CD4-positive, alpha-beta T cell (primary cell): ENCODE measurements at regions not wholly inside any gene's neighbourhood (a gene's known extent, or its start where the extent isn't known, plus 50 kb on each side); places are given as distances from the start of the nearest gene placed in this dataset.

Experiments
- ATAC-seq: fragments of 200-7000 bp; cut with Tn5 transposase; one replicate; pipeline ENCODE4 v1.10.0; 2022; ENCODE audit warnings: mild to moderate bottlenecking; ENCODE audit not compliant: poor library complexity
- CTCF ChIA-PET: fragments of 350-600 bp; sonication (Branson Sonifier 250); formaldehyde crosslinking; loops from one replicate; lab custom pipeline; 2021; ENCODE audit warnings: antibody characterized with exemption, inconsistent platforms; lab: Charles Lee
- POLR2A ChIA-PET: fragments of 350-600 bp; sonication (Branson Sonifier 250); formaldehyde crosslinking; loops from one replicate; lab custom pipeline; 2021; ENCODE audit warnings: antibody characterized with exemption, inconsistent platforms; lab: Charles Lee
- DNase-seq, 14 experiments: peaks; one replicate each; pipeline ENCODE4 v3.0.0-alpha.2; 2013 to 2020; ENCODE audit warnings: mixed read lengths in 2 of 14
- H3K27ac ChIP-seq, 2 donors: one replicate each; pipeline versions ENCODE4 v1.5.1 to v1.7.0; 2013; ENCODE audit warnings: low read length in 2 of 2, low read depth in 1 of 2, mild to moderate bottlenecking in 1 of 2
- H3K27me3 ChIP-seq, 2 experiments: 1 replicate in 1 of 2; 2 replicates in 1 of 2; pipeline versions ENCODE4 v1.6.1 to v1.7.0; 2013; ENCODE audit warnings: low read length in 2 of 2, control low read depth in 1 of 2, mild to moderate bottlenecking in 1 of 2, moderate library complexity in 1 of 2; ENCODE audit not compliant: insufficient read depth in 2 of 2, control insufficient read depth in 1 of 2
- H3K36me3 ChIP-seq: one replicate; pipeline ENCODE4 v1.6.1; 2013; ENCODE audit warnings: low read length, control low read depth; ENCODE audit not compliant: insufficient read depth
- H3K4me1 ChIP-seq: one replicate; pipeline ENCODE4 v1.6.1; 2013; ENCODE audit warnings: low read length, control low read depth; ENCODE audit not compliant: insufficient read depth
- H3K4me3 ChIP-seq: one replicate; pipeline ENCODE4 v1.5.1; 2013; ENCODE audit warnings: mild to moderate bottlenecking, low read length, moderate library complexity
- H3K9me3 ChIP-seq, 2 experiments: 1 replicate in 1 of 2; 2 replicates in 1 of 2; pipeline versions ENCODE4 v1.6.1 to v1.7.0; 2013; ENCODE audit warnings: low read length in 2 of 2, mild to moderate bottlenecking in 2 of 2, control low read depth in 1 of 2, moderate library complexity in 1 of 2; ENCODE audit not compliant: control insufficient read depth in 1 of 2, insufficient read depth in 1 of 2
- H3K27ac Mint-ChIP-seq: one replicate; pipeline ENCODE4 v1.8.0; 2020; ENCODE audit warnings: mixed read lengths
- H3K27me3 Mint-ChIP-seq: one replicate; pipeline ENCODE4 v1.8.0; 2021; ENCODE audit warnings: mixed read lengths
- H3K36me3 Mint-ChIP-seq: one replicate; pipeline ENCODE4 v1.8.0; 2021; ENCODE audit warnings: low read depth, mixed read lengths
- H3K4me1 Mint-ChIP-seq: one replicate; pipeline ENCODE4 v1.8.0; 2021; ENCODE audit warnings: low read depth, mixed read lengths
- H3K4me3 Mint-ChIP-seq: one replicate; pipeline ENCODE4 v1.8.0; 2020; ENCODE audit warnings: mild to moderate bottlenecking, mixed read lengths
- H3K9me3 Mint-ChIP-seq: one replicate; pipeline ENCODE4 v1.8.0; 2020; ENCODE audit warnings: mixed read lengths
- CTCF ChIP-seq: fragments of 200-600 bp; IDR thresholded peaks from one replicate; pipeline ENCODE4 v1.8.0; 2022; ENCODE audit warnings: antibody characterized with exemption, mild to moderate bottlenecking
- intact Hi-C, 2 experiments: fragments of 100-400 bp; cut with DNase I in 1 of 2; cut with micrococcal nuclease in 1 of 2; formaldehyde crosslinking; loops; one replicate each; pipeline versions ENCODE4 v1.15.1 to v1.9.0; 2023 to 2025; cut with DNase I, micrococcal nuclease

DNA sequence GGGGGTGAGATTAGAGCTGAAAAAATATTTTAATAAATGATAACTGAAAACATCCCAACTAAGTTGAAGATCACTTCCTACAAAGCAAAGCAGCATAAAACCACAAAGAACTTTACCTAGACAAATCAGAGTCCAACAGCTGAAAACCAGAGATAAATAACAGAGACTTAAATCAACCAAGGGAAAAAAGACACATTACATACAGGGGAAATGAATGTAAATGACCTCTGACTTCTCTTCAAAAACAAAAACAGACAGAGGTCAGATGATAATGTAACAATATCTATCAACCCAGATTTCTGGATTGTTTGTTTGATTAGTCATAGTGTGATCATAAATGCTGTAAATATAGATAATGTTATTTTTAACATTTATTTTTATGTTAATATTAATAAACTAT lies 782.8 kb downstream of the TFAP2A start:
- H3K36me3 Mint-ChIP-seq: no peaks in the 10 kb centered on the region
- TF ChIP-seq CTCF: no peak
- Histone ChIP-seq H3K4me1 (no peaks in the 10 kb centered on the region), H3K9me3 (peaks cover 0 to 5% of the 10 kb centered on the region in 2 experiments), H3K4me3 (no peak overlapping the region), H3K36me3 (no peaks in the 10 kb centered on the region), H3K27ac (no peak overlapping the region), H3K27me3 (no peaks in the 10 kb centered on the region)
- DNase-seq (no peak), ATAC-seq (no peak)
- no peaks in the 10 kb centered on the region for H3K4me1 Mint-ChIP-seq
- CTCF ChIA-PET: no interaction called here
- H3K4me3 Mint-ChIP-seq: no peak overlapping the region
- no peak overlapping the region for H3K27ac Mint-ChIP-seq
- intact Hi-C loops: no loop called here
- no peaks in the 10 kb centered on the region for H3K27me3 Mint-ChIP-seq
- POLR2A ChIA-PET: no interaction called here
- peaks cover 3% of the 10 kb centered on the region for H3K9me3 Mint-ChIP-seq

DNA sequence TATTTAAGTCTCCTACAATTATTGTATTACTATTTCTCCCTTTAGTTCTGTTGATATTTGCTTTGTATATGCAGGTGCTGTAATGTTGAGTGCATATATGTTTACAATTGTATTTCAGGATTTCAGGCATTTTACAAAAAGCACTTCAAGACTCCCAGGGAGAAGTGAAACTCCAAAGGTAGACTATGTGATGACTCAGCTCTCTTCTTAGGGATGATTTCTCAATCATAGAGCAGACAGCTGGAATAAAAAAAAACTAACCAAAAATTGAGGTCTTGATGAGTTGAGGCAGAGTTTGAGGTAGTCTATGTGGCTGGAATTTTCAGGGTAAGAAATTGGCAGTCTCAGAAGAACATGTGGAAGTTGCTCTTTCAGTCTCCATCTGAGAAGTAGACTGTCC lies 786.1 kb downstream of the TFAP2A start:
- no peaks in the 10 kb centered on the region for H3K27me3 Mint-ChIP-seq
- H3K27ac Mint-ChIP-seq: no peak overlapping the region
- Histone ChIP-seq H3K27ac (no peak overlapping the region), H3K36me3 (no peaks in the 10 kb centered on the region), H3K27me3 (no peaks in the 10 kb centered on the region), H3K4me3 (no peak overlapping the region), H3K9me3 (peaks cover 0 to 5% of the 10 kb centered on the region in 2 experiments), H3K4me1 (no peaks in the 10 kb centered on the region)
- no peaks in the 10 kb centered on the region for H3K4me1 Mint-ChIP-seq
- ChIA-PET POLR2A (no interaction called here), CTCF (no interaction called here)
- H3K9me3 Mint-ChIP-seq: peaks cover 4% of the 10 kb centered on the region
- no peak for TF ChIP-seq CTCF
- H3K4me3 Mint-ChIP-seq: no peak overlapping the region
- intact Hi-C loops: no loop called here
- no peak for ATAC-seq
- no peaks in the 10 kb centered on the region for H3K36me3 Mint-ChIP-seq
- DNase-seq: no peak

DNA sequence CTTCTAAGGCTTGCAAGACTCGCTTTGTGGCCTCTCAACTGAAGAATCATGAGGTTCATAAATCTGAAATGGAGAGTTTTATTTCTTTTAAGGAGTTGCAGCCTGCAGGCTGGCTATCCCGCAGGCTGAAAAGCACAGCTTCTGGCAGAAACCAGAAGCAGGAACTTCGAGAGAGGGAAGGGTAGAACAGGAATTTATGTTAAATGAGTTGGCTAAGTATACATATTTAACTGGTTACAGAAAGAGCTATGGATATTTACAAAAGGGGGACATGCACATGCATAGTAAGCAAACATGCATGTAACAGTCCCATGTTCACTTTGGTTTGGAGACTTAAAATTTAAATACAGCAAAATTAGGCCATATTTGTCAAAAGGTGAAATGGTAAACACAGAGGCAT lies 787.0 kb downstream of the TFAP2A start:
- Mint-ChIP-seq H3K4me3 (no peak overlapping the region), H3K4me1 (no peaks in the 10 kb centered on the region), H3K27ac (no peak overlapping the region)

More for the DNA sequence above, 787.0 kb downstream of the TFAP2A start:
- peaks cover 4% of the 10 kb centered on the region for H3K9me3 Mint-ChIP-seq
- H3K36me3 Mint-ChIP-seq: no peaks in the 10 kb centered on the region
- H3K9me3 ChIP-seq: peaks cover 4 to 5% of the 10 kb centered on the region in 2 experiments
- H3K27me3 ChIP-seq: no peaks in the 10 kb centered on the region
- no peak overlapping the region for H3K27ac ChIP-seq
- ATAC-seq (no peak), DNase-seq (no peak)
- H3K4me1 ChIP-seq: no peaks in the 10 kb centered on the region
- no peak for TF ChIP-seq CTCF
- ChIA-PET CTCF (no interaction called here), POLR2A (no interaction called here)
- intact Hi-C loops: no loop called here
- H3K27me3 Mint-ChIP-seq: no peaks in the 10 kb centered on the region
- H3K36me3 ChIP-seq: no peaks in the 10 kb centered on the region
- H3K4me3 ChIP-seq: no peak overlapping the region
